MM.1S (cell line): ENCODE measurements at regions not wholly inside any gene's neighbourhood (a gene's known extent, or its start where the extent isn't known, plus 50 kb on each side); places are given as distances from the start of the nearest gene placed in this dataset.

Source experiments
- DNase-seq: peaks from one replicate; pipeline ENCODE4 v3.0.0-alpha.2; 2015
- H2AFZ ChIP-seq: fragments of 300-600 bp; sonication (generic); 2 replicates; pipeline ENCODE4 v1.6.0; 2016; ENCODE audit warnings: antibody characterized with exemption, low read length
- H3F3A ChIP-seq: fragments of 300-600 bp; sonication (generic); 2 replicates; pipeline ENCODE4 v1.6.1; 2016; ENCODE audit warnings: mild to moderate bottlenecking, antibody characterized with exemption, low read length, moderate library complexity, mixed read lengths; ENCODE audit not compliant: insufficient read depth
- H3K27ac ChIP-seq: fragments of 300-600 bp; sonication (generic); 2 replicates; pipeline ENCODE4 v1.5.1; 2016; ENCODE audit warnings: mild to moderate bottlenecking, low read length
- H3K27me3 ChIP-seq: fragments of 300-600 bp; sonication (generic); replicated peaks from 2 replicates; pipeline ENCODE4 v1.6.0; 2016; ENCODE audit warnings: low read length; ENCODE audit not compliant: insufficient read depth
- H3K36me3 ChIP-seq: fragments of 300-600 bp; sonication (generic); replicated peaks from 2 replicates; pipeline ENCODE4 v1.6.1; 2016; ENCODE audit warnings: mild to moderate bottlenecking, low read length, mixed read lengths; ENCODE audit not compliant: insufficient read depth
- H3K4me1 ChIP-seq: fragments of 300-600 bp; sonication (generic); 2 replicates; pipeline ENCODE4 v1.6.1; 2016; ENCODE audit warnings: low read length, mixed read lengths
- H3K4me2 ChIP-seq: fragments of 300-600 bp; sonication (generic); 2 replicates; pipeline ENCODE4 v1.6.0; 2016; ENCODE audit warnings: low read depth, low read length
- H3K4me3 ChIP-seq: fragments of 300-600 bp; sonication (generic); 2 replicates; pipeline ENCODE4 v1.5.1; 2016; ENCODE audit warnings: low read length, mixed read lengths
- H3K79me2 ChIP-seq: fragments of 300-600 bp; sonication (generic); 2 replicates; pipeline ENCODE4 v1.6.1; 2016; ENCODE audit warnings: mixed run types, low read length, mixed read lengths
- H3K9ac ChIP-seq: fragments of 300-600 bp; sonication (generic); 2 replicates; pipeline ENCODE4 v1.6.1; 2016; ENCODE audit warnings: low read length, mixed read lengths
- H3K9me2 ChIP-seq: fragments of 300-600 bp; sonication (generic); replicated peaks from 2 replicates; pipeline ENCODE4 v1.6.1; 2016; ENCODE audit warnings: mild to moderate bottlenecking, low read length, mixed read lengths; ENCODE audit not compliant: insufficient read depth
- H3K9me3 ChIP-seq: fragments of 300-600 bp; sonication (generic); replicated peaks from 2 replicates; pipeline ENCODE4 v1.6.1; 2016; ENCODE audit warnings: mild to moderate bottlenecking, low read length, mixed read lengths; ENCODE audit not compliant: insufficient read depth
- H4K20me1 ChIP-seq: fragments of 300-600 bp; sonication (generic); 2 replicates; pipeline ENCODE4 v1.6.1; 2016; ENCODE audit warnings: mild to moderate bottlenecking, low read length, moderate library complexity, mixed read lengths; ENCODE audit not compliant: insufficient read depth
- CTCF ChIP-seq: fragments of 300-600 bp; sonication (generic); IDR thresholded peaks from 2 replicates; pipeline ENCODE4 v1.5.1; 2016; ENCODE audit warnings: antibody characterized with exemption, low read length, mixed read lengths
- EZH2 ChIP-seq: fragments of 300-600 bp; sonication (generic); optimal IDR thresholded peaks from 2 replicates; pipeline ENCODE3; 2017; ENCODE audit warnings: low read depth, mild to moderate bottlenecking, antibody characterized with exemption, low read length, mixed read lengths
- EZH2phosphoT487 ChIP-seq: fragments of 300-600 bp; sonication (generic); IDR thresholded peaks from 2 replicates; pipeline ENCODE4 v1.6.1; 2018; ENCODE audit warnings: antibody characterized with exemption, low read length

- no peak for DNase-seq
- Histone ChIP-seq H3F3A (no peaks in the 10 kb centered on the region), H3K36me3 (no peaks in the 10 kb centered on the region), H3K79me2 (no peaks in the 10 kb centered on the region), H3K4me3 (no peak overlapping the region), H2AFZ (no peak overlapping the region), H3K27me3 (no peaks in the 10 kb centered on the region), H3K9me2 (no peaks in the 10 kb centered on the region), H3K9ac (no peak overlapping the region), H3K4me1 (no peaks in the 10 kb centered on the region), H3K4me2 (no peak overlapping the region), H3K9me3 (no peaks in the 10 kb centered on the region), H3K27ac (no peak overlapping the region), H4K20me1 (no peaks in the 10 kb centered on the region)
- no peak for TF ChIP-seq EZH2
These were observed 373.7 kb upstream of the SLITRK6 start for GRCh38 chr13:86172961-86173360.

- no peaks in the 10 kb centered on the region for H3K27me3 ChIP-seq
- H3K4me1 ChIP-seq: no peaks in the 10 kb centered on the region
- DNase-seq: no peak
- no peak overlapping the region for H3K27ac ChIP-seq
- H2AFZ ChIP-seq: no peak overlapping the region
- H3K9me2 ChIP-seq: no peaks in the 10 kb centered on the region
- no peak overlapping the region for H3K4me2 ChIP-seq
- no peaks in the 10 kb centered on the region for H3K79me2 ChIP-seq
- H3K4me3 ChIP-seq: no peak overlapping the region
- no peaks in the 10 kb centered on the region for H4K20me1 ChIP-seq
- no peaks in the 10 kb centered on the region for H3F3A ChIP-seq
- H3K9me3 ChIP-seq: no peaks in the 10 kb centered on the region
- H3K36me3 ChIP-seq: no peaks in the 10 kb centered on the region
- no peak overlapping the region for H3K9ac ChIP-seq
- TF ChIP-seq CTCF: no peak
- TF ChIP-seq EZH2: no peak
- no peak for TF ChIP-seq EZH2phosphoT487
These were observed 362.0 kb upstream of the SLITRK6 start for GRCh38 chr13:86161257-86161656.

- H3K27me3 ChIP-seq: no peaks in the 10 kb centered on the region
- TF ChIP-seq CTCF (no peak), EZH2phosphoT487 (no peak)
- H3K36me3 ChIP-seq: no peaks in the 10 kb centered on the region
- no peaks in the 10 kb centered on the region for H3K4me1 ChIP-seq
- no peak overlapping the region for H3K4me2 ChIP-seq
- no peak overlapping the region for H3K9ac ChIP-seq
- H3K27ac ChIP-seq: no peak overlapping the region
- no peaks in the 10 kb centered on the region for H4K20me1 ChIP-seq
- H3K9me3 ChIP-seq: no peaks in the 10 kb centered on the region
- no peak for DNase-seq
- no peak overlapping the region for H3K4me3 ChIP-seq
- H3F3A ChIP-seq: no peaks in the 10 kb centered on the region
- no peak overlapping the region for H2AFZ ChIP-seq
- no peaks in the 10 kb centered on the region for H3K9me2 ChIP-seq
- H3K79me2 ChIP-seq: no peaks in the 10 kb centered on the region
These were observed 356.5 kb upstream of the SLITRK6 start for GRCh38 chr13:86155756-86156155.

- no peak for TF ChIP-seq CTCF
- TF ChIP-seq EZH2phosphoT487: no peak
- no peak for TF ChIP-seq EZH2
- no peaks in the 10 kb centered on the region for H3K27me3 ChIP-seq
- no peaks in the 10 kb centered on the region for H4K20me1 ChIP-seq
- no peak overlapping the region for H3K27ac ChIP-seq
- H3K9me2 ChIP-seq: no peaks in the 10 kb centered on the region
- DNase-seq: no peak
- no peaks in the 10 kb centered on the region for H3K4me1 ChIP-seq
- H3K4me3 ChIP-seq: no peak overlapping the region
- H3K9me3 ChIP-seq: no peaks in the 10 kb centered on the region
- no peak overlapping the region for H3K9ac ChIP-seq
- no peaks in the 10 kb centered on the region for H3K79me2 ChIP-seq
- no peak overlapping the region for H3K4me2 ChIP-seq
- H3F3A ChIP-seq: no peaks in the 10 kb centered on the region
- no peaks in the 10 kb centered on the region for H3K36me3 ChIP-seq
- H2AFZ ChIP-seq: no peak overlapping the region
These were observed 342.9 kb upstream of the SLITRK6 start for GRCh38 chr13:86142080-86142479.
